ENCODE measurements at regions not wholly inside any gene's neighbourhood (a gene's known extent, or its start where the extent isn't known, plus 50 kb on each side); places are given as distances from the start of the nearest gene placed in this dataset.

DNA sequence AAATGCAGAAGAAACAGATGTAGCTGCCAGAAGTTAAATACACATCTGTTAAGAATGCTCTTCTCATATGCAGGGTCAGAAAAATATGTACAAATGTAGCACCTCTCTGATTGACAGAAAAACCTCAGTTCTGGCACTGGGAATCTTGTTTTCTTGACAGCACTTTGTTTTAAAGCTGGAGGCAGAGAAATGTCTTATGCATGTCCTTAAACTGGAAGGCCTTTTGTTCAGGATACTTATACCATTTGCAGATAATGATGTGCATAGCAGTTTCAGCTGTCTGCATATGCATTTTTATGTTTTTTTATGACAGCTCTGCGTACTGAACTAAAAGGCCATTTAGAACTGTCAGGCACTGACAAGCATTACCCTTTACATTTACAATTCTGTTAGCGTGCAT, 567.9 kb downstream of the EBF1 start:
- no peak for TF ChIP-seq POLR2AphosphoS5 (IDR thresholded peaks at IDR 0.05)
- TF ChIP-seq, protein P1, sequence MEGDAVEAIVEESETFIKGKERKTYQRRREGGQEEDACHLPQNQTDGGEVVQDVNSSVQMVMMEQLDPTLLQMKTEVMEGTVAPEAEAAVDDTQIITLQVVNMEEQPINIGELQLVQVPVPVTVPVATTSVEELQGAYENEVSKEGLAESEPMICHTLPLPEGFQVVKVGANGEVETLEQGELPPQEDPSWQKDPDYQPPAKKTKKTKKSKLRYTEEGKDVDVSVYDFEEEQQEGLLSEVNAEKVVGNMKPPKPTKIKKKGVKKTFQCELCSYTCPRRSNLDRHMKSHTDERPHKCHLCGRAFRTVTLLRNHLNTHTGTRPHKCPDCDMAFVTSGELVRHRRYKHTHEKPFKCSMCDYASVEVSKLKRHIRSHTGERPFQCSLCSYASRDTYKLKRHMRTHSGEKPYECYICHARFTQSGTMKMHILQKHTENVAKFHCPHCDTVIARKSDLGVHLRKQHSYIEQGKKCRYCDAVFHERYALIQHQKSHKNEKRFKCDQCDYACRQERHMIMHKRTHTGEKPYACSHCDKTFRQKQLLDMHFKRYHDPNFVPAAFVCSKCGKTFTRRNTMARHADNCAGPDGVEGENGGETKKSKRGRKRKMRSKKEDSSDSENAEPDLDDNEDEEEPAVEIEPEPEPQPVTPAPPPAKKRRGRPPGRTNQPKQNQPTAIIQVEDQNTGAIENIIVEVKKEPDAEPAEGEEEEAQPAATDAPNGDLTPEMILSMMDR (IDR thresholded peaks at IDR 0.05) = no peak
- TF ChIP-seq POLR2A (IDR thresholded peaks at IDR 0.05; ENCODE audit: low read depth) = no peak

All from esophagus muscularis mucosa (tissue), 3 donors.